OCI-M1 (cell line): ENCODE measurements at regions not wholly inside any gene's neighbourhood (a gene's known extent, or its start where the extent isn't known, plus 50 kb on each side); places are given as distances from the start of the nearest gene placed in this dataset.
A peak's percentile ranks its signal among the peaks of the same experiment; 100 is the strongest.

Experiments used
- DNase-seq: peaks from one replicate; lab custom pipeline; 2025; lab: John Stamatoyannopoulos, UW

DNA sequence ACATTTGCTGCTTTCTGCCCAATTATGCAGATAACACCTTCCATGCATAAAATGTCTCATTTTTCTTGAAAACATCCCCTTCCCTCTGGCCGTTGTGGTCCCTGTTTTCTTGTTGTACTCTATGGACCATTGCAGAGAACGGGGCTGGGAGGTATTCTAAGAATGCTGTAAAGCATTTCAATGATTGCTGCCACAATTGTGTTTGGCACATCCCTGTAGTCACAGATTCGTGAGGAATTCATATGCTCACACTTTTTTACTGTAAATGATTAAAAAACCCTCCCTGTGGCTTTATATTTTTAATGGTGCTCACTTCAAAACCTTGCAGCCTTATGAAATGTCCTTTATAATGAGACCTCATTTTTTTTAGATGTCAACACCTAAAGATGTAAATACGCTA lies 207.2 kb upstream of the GBE1 start:
- DNase-seq: no peak

DNA sequence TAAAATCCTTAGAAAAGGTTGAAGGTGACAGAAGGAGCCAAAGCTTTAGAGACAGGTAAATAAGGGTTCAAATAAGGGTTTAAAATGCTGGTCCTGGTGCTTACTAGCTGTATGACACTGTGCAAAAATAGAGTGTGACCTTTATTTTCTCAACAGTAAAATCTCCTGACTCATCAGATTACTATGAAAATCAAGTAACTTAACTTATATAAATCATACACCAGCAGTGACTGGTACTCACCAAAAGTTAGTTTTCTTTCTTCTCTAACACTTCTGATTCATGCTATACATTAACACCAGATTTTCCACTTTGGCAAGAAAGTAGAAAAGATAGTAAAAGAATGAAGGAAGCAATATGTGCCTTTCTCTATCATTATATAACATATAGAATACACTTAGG lies 205.9 kb upstream of the GBE1 start:
- no peak for DNase-seq

DNA sequence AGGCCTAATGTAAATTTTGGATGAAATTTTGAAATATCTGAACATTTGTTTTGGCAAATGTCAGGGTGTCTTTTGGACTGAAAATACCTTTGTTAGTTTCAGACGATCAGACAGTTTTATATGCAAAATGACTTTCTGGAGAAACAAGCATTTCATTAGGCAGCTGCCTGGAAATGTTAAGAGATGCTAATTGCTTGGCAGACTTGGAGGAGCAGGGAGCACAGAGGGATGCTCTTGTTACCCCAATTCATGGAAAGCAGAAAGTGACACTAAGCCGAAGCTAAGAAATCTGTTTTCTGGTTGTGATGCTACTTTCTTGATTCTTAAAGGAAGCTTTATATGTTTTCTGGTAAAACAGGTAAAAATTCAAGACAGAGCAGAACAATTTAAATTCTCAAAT lies 204.3 kb upstream of the GBE1 start:
- DNase-seq: no peak

DNA sequence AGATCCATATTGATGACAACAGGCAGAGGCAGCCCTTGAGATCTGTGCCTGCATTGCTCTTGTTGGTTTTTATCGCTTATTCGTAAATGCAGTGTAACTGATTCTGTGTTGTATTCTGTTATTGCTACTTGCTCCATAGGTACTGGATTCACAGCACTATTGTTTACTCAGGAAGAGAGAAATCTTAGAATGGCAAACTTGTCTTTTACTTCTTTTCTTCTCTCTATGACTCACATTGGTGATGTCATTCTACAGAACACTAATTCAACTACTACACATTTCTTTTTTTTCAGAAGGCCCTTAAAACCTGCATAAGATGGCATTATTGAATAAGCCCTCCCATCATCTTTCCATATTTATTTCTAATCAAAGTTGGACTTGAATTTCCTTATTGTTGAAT lies 201.0 kb upstream of the GBE1 start:
- DNase-seq: no peak

DNA sequence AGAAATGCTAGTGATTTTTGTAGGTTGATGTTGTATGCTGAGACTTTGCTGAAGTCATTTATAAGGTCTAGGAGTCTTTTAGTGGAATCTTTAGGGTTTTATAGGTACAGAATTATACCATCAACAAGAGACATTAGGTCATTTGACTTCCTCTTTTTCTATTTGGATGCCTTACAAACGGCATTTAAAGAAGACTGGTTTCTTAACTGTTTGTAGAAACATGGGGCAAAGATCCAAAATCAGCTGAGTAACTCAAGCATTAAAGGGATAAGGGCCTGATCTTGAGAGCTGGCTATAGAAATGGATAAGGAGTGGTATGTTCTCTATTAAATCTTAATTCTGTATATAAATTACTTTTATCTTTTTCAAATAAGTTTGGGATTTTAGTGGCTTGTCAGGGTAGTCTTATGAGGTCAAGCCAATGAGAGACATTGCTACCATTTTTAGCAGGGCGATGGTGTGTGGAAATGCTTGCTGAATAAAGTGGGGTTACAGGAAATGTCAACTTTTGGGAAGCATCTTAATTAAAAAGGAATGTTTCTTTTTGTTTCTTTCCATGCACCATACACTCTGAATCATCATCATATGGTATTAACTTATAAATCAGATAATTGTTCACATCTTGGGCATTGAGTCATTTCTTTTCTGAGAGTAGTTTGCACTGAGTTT lies 197.7 kb upstream of the GBE1 start:
- DNase-seq: peak; percentile 52

DNA sequence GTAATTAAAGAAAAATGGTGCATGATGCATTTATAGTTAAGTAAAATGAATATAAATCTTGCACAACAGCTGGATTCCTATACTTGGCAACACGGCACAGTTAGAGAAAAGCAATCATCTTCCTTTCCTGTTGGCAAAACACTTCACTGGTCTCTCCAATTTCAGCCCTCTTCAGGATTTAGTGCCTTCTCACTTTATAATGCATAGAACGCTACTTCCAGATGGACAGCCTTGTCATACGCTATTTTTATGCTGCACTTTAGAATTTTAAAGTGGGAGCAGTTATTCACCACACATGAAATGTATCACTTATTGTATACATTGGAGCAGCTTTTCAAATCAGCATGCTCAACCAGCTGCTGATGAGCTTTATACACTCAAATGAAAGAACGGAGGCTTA lies 194.4 kb upstream of the GBE1 start:
- no peak for DNase-seq

DNA sequence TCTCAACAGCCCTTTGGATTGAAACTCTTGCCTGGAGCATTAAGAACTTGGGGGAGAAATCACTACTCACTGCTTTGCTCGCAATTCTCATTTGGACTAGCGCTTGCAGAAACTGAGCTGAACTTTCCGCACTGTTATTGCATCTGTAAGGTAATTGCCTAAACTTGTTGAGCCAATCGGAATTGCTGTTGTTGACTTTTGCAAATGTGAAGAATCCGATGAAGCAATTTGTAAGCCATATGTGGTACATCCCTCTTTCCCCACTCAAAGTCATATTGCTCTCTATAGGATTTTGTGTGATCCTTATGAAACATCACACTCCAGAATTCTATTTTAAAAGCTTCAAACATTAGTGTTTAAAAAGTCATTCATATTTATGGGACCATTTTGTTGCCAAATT lies 191.7 kb upstream of the GBE1 start:
- no peak for DNase-seq

DNA sequence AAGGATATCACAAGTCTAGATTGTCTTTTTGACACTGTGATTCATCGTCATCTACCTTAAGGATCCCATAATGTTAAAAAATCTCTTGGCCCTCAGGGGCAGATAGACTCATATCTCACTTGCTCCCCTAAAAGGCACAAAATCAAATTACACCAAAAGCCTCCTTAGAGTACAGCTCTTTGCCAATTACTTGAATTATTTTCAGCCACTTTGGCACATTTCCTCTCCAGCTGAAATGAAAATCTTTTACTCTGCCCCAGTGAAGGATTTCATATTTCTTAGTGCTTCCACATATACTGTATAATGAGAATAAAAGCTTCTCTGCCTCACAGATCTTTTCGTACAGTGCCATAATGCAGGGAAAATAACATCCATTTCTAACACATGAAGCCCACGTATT lies 190.7 kb upstream of the GBE1 start:
- DNase-seq: no peak

DNA sequence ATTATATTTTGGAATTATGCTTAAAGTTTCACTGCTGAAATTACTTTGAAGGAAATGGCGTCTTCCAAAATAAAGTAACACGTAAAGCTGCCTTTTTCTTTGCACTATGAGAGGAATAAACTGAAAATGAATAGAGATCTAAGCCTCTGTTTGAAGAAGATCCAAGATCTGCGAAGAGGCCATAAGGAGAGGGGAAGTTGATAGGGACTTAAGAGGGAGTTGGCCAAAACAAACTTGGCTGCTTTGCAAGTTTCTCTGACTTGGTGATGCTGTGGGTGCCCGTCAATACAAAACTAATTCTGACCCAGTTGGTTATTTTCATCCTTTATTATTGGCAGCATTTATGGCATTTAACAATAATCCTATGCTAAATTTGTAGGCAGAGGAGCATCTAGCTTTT lies 190.2 kb upstream of the GBE1 start:
- no peak for DNase-seq

DNA sequence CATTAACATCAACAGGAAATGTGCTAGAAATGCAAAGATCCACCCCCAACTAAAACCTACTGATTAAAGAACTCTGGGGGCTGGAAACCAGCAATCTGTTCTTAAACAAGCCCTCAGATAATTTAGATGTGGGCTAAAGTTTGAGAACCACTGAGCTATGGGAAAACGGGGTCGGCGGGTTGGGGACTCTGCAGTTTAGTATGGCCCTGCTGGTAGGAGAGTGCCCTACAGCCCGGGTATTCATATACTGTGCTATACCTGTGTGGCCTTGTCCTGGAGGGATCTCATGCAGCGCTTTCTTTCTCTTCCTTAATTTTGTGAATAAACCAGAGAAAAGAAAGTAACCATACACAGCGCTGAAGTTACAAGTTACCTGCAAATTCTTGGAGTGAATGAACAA lies 189.7 kb upstream of the GBE1 start:
- no peak for DNase-seq

DNA sequence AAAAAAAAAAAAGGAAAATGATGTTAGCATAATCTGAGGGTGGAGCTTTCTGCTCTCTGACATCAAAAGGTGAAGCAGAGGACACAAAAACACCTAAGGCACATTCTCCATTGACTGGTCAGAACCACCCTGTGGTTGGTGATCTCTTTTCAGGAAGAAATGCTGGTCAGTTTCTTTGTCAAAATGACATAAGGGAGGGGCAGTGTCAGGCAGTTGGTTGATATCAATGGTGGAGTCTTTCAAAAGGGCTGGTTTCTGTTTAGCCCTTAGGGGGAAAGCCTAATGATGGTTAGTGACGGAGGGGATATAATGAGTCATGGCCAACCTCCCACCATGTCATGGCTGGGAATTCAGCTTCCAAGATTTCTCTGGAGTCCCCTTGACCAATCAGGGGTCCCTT lies 185.9 kb upstream of the GBE1 start:
- DNase-seq: no peak

DNA sequence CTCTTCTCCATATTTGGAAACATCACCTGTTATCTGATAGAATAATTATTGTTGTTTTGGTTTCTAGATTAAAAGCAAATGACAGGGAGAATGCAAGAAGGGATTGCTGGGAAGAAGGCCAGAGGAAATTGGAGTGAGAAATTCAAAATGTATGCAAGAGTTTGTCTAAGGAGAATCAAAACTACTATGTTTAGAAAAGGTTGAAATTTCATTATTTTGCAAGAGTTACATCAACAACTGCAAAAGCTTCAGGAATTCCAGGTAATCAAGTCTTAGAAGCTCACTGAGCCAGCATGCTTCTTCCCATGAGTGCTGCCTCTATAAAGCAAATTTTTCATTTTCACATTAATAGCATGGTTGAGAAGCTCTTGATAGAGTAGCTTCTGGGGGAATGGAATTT lies 177.2 kb upstream of the GBE1 start:
- DNase-seq: no peak

DNA sequence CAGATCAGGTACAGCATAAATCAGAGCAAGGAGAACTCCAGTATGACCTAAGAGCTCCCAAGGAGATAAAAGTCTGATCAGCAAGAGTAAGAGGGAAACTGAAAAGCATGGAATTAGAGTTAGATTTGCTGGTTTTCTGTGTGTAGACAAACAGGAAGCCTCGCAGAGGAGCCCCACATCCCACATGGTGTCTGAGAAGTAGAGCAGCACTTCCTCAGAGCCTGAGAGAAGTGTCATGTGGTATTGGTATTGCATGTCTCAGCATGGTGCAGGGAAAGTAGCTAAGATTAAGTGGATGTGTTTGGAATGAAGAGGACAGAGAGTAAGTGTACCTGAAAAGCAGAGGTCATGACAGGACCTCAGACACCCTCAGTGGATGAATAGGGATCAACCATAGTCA lies 175.4 kb upstream of the GBE1 start:
- no peak for DNase-seq

DNA sequence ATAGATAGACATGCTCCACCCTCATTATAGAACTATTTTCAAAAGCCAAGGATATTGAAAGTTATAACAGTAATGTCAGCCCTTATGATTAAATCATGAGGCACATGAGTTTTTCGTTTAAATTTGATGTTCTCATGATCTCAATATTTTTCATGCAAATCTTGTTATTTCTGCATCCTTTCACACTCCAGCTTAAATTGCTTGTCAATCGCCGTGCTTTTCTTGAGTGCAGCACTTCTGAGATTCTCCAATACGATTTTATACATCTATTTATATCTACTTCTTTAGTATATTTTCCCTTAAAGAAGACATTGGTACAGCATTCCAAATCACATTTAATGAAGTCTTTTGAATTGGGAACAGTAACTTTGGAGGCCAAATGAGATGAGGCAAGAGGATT lies 171.2 kb upstream of the GBE1 start:
- DNase-seq: no peak

DNA sequence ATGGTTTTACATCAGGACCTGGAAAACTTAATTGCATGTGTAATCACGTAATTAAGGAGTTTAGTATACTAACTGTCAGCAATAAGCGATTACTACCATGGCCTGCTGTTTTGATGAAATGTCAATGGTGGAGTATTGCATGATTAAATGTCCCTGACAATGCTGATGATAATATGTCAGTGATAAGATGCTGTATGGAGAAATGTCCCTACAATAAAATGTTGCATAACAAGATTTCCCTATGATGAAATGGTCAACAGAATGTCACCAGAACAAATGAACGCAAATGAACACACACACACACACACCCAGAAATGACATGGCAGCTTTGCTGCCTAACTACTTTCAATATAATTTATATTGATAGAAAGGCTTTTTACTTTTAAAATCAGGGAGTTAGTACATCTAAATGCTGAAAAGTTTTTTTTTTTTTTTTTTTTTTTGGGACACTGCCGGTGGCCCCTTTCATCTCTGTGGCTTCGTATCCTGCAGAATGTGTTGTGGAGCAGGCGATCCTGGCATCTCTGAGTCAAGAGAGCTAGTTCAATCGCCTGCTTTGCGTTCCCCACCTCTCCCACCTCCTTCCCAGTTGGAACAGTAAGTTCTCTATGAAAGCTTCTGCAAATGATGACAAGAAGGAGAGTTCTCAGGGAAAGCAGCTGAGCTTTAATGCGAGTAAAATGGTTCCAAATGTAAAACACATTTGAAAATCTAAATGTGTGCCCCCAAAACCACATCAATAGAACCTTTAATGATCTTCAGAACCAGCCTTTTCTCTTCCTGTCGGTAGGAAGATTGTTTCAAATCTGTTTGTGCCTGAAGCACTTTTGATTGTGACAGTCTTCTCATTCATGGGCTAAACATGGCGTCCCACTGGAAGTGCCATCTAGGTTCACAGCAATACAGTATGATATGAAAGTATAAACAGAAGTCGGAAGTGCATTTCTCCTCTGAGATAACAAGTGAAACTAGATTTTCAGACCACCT lies 170.1 kb upstream of the GBE1 start:
- no peak for DNase-seq

DNA sequence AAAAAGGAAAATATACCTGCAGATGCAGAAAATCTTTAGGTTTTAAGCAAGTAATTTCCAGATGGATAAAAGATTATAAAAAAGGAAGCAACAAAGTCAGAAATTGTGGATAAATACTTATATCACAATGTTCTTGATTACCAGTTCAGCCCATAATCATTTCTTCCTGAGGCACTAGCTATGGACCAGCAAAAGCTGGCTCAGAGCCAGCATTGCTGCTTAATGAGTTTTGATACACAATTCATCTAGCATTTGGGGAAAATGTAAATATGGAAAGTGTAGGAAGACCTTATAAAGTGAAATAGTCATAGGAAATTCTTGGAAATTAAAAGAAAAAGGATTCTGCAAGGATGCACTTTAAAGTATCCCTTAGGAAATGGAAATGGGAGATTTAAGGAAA lies 168.3 kb upstream of the GBE1 start:
- no peak for DNase-seq

DNA sequence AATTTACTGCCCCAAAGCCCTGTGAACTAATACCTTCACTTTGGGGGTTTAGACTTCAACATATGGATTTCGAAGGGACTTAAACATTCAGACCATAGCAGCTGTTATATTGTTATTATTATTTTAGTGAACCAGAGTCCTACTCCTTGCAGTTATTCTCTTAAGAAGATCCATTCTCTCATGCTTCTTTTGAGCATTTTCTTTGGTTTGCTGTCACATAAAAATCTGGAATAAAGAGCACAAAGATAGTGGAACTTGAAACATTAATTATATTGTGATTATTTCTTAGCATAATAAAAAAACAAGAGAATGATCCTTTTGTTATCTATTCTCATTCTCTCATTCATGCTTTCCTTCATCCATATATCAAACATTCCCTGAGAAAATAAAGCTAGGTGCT lies 166.4 kb upstream of the GBE1 start:
- DNase-seq: no peak

DNA sequence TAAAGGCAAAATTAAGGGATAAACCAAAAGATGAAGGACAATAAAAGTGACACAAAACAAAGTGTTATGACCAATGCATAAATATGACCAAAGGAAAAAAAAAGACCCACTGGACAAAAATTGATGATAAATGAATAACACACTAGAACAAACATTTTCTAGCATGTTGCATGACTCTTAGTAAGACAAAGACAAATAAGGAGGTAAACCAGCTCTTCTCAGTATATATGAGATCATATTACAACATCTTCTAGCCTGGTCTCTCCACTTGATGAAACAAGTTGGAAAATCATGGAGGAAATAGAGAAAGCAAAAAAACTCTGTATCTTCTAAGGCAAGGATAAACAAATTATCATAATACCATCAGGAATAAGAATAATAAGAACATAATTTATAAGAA lies 163.9 kb upstream of the GBE1 start:
- no peak for DNase-seq

DNA sequence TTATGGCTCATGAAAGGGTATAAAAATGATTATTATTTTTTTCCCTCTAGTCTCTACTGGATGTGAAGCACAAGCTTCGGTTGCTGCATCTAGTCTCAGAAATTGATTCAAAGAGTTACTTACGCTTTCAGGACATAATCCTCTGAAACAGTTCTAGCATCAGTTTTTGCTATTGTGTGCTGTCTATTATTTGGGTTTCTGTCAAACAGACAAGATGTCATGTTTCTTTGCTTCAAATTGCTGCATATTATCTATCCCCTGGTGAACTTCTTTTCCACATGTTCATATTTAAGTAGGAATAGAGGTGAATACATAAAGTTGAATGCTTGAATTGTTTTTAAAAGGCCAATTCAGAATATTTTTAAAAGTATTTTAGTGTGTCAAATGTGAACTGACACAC lies 161.6 kb upstream of the GBE1 start:
- no peak for DNase-seq

DNA sequence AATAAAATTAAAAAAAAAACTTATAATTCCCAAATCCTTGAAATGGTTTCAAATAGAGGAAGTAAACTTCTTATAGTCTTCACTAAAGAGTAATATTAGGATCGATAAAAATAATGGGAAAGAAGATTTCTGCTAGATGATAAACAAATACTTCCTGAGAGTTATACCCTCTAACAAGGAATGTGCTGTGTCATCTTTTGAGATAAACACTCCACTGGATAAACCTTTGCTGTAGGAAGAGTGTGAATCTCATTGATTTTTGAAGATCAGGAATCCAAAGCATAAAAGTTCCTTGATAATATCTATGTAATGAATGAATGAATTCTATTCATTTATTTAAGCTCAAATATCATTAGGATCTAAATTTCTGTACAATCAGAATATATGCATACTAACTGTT lies 161.0 kb upstream of the GBE1 start:
- no peak for DNase-seq

DNA sequence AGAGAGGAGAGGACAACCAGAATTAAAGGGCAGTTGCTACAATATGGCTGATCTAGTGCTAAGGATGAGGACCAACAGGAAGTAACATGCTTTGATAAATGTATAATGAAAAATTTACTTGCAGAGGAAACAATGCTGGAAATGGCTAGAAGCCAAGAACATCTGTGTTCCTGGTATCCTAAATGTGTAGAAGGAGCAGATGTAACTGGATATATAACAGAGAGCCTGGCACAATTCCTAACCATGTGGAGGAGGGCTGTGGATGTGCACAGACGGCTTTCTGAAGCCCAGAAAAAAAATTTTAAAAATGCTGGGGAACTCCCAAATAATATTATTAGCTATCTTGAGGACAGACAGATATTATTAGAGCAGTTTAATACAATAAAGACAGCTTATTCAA lies 159.4 kb upstream of the GBE1 start:
- no peak for DNase-seq

DNA sequence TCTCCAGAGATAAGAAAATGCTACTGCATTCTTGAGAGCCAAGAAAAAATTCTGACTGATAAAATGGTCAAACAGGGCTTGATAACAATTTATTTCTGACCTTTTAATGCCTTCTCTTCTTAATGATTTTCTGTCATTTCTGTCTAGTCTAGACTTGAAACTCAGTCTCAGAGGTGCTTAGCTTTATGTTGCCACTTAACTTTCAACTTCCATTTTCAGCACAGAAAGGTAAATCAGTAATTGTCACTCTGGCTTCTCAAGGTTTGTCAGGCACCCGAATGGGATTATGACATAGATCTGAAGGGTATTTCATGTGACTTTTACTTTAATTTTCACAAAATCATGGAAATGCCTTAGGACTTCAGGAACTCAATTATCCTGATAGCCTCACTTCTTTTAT lies 155.4 kb upstream of the GBE1 start:
- no peak for DNase-seq

DNA sequence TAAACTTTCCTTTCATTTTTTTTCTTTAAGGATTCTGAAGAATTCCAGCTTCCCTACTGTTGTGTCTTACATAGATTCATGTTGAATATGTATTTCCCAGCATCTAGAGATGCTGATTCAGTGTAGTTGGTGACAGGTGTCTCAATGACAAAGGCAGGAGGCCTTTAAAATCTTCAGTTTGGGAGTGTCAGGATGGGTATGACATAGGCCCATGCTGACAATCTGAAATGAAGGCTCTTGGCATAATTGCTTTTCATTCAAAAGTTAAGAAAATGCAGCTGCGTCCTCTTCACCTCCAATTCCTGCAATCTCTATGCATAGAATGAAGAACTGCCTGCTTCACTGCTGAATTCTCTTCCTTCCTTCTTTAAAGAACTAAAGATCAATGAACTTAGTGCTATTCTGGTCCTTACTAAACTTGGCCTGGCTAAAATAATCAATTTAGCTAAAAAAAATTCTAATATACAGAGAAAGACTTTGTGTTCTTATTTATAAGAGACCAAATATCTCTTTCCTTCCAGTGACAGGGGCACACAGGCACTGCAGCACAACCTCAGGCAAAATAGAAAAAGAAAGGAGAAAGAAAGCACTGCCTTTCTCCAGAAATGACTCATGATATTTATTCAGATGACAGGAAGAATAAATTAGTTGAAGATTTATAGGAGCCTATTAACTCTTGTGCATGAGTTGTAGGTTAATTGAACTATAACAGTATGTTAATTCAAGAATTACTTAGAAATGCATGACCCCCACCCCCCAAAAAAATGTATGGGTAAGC lies 152.6 kb upstream of the GBE1 start:
- DNase-seq: no peak
